GM19025 (cell line): ENCODE measurements at regions not wholly inside any gene's neighbourhood (a gene's known extent, or its start where the extent isn't known, plus 50 kb on each side); places are given as distances from the start of the nearest gene placed in this dataset.

Source experiments
- ATAC-seq: cut with Tn5 transposase; IDR thresholded peaks from one replicate; pipeline ENCODE4 v1.9.1; 2021; ENCODE audit warnings: mild to moderate bottlenecking, low read depth, moderate library complexity; ENCODE audit not compliant: unreplicated experiment

- ATAC-seq = no peak
These were observed 190.4 kb upstream of the ARG1 start for GRCh38 chr6:131382631-131383030.

DNA sequence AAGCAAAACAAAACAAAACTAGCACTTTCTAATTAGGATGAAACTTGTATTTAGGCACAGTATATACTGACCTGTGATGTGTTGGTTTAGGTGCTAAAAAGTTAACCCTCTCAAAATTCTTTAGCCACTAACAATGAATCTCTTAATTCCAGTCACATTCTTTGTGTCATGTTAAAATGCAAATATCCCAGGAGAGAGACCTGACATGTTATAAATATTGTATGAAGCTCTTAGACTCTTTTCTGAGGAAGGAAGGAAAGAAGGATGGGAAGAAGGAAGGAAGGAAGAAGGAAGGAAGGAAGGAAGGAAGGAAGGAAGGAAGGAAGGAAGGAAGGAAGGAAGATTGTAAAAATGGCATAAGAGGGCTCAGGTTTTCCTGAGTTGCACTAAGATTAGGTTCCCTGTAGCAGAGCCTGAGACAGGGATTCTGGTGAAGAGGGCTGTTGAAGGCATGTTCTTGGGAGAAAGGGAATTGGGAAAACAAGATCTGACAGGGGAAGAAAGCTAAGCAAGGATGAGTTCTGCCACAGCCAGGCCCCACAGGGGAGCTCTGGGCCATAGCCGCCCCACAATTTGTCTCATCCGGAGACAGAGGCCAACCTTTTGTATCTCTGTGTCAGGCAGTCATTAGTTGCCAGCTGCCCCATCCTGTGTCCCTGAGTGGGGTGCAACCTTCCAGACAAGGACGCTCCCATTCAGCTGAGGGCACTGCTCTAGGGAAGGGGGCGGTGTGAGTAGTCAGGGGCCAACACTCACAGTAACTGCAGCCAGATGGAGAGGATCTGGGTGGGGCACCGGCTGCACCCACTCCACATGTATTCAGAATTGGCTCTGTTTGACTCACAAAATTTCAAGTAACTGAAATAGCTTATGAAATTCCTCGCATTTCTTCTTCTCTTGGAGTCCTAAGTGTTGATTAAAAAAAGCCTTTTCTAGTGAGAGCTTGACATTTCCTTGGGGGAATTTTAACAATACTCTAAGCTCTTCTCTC is 189.3 kb upstream of the ARG1 start:
- ATAC-seq = no peak

DNA sequence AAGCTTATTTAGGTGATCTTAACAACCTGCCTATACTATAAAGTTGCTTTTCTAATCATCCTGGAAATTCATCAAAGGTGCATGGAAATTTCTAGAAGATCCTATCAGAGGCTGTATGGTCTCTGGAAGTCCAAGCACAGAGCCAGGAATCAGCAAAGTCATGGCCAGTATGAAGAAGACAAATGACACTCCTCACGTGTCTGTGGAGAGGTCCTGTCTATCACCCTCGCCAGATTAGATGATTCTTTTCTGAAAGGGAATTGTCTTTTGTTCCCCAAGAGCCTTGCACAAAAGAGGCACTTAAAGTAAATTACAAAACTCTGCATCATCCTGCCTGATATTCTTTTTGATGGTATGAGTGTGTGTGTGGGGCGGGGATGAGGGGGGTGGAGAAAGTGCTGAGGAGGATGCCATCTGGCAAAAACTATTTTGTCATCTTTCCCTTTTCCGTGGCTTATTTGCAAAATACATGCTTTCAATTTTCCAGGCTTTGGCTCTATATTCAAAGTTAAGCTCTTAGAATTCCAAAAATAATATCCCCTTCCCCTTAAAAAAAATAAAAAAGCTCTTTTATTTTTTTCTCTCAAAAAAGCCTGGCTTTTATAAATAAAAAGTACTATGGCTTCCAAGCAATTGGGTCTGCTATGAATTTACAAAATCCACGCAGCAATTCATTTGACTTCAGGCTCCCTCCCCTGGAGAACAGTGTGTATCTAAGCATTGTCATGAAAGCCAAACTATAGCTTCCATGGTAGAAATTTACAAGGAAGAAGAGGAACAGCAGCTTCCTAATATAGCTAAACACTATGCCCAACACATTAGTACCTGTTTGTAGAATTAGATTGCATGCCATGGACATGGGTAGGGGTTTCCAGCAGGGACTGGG is 185.2 kb upstream of the ARG1 start:
- no peak for ATAC-seq

DNA sequence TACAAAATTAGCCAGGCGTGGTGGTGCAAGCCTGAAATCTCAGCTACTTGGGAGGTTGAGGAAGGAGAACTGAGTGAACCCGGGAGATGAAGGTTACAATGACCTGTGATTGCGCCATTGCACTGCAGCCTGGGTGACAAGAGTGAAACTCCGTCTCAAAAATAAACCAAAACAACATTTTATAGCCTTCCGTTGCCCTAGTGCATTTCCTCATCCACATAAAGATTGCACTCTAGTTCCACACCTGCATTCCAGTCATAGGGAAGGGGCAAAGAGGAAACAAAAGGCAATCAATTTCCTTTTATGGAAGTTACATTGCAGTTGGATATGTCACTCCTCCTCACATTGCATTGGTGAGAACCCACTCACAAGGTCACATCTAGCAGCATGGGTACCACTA is 182.7 kb upstream of the ARG1 start:
- ATAC-seq = no peak

DNA sequence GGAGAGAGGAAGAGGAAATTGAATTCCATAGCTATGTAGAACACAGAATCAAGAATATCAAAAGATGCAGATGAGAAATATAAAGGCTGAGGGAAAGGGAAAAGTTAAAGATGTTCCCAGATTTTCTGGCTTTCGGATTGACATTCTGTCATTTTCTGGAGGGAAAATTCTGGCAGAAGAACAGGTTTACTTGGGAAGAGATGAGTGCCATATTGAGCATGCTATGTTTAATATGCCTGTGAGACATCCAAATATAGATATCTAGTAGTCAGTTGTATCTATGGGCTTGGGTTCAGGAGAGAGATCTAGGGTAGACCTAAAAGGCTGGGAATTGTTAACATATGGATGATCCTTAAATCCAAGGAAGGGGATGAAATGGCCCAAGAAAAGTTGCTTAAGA is 181.9 kb upstream of the ARG1 start:
- ATAC-seq = no peak

- no peak for ATAC-seq
These were observed 179.6 kb upstream of the ARG1 start for GRCh38 chr6:131393433-131393832.

DNA sequence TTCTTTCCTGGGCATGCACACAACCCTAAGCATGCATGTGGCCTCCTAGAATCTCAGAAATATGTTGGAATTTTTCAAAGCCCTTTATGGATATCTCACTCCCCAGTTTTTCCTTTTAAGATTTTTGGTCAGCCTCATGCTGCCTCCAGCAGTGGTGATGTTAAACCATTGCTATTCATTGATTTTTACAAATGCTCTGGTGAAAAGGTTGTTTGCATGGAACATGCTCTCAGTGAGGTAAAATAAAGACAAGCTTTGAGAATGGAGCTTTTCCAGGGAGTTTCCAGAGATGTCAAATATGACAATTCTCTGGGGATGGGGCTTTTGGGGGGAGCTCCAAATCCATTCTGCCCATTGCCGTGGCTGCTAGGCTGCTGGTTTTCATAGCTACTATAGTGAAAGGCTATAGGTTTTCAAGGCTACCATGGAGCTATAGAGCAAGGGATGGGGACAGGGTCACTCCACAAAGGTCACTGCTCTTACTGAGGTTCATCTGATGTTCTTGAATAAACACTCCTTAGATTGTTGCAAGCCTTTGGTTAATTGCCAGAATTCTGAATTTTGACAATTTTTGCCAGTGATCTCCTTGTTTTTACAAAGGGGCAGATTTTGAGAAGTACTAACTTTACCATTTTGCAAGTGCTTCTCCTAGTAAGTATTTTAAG is 178.1 kb upstream of the ARG1 start:
- no peak for ATAC-seq

GRCh38 chr6:131398176-131398575 is 174.8 kb upstream of the ARG1 start:
- ATAC-seq = no peak

DNA sequence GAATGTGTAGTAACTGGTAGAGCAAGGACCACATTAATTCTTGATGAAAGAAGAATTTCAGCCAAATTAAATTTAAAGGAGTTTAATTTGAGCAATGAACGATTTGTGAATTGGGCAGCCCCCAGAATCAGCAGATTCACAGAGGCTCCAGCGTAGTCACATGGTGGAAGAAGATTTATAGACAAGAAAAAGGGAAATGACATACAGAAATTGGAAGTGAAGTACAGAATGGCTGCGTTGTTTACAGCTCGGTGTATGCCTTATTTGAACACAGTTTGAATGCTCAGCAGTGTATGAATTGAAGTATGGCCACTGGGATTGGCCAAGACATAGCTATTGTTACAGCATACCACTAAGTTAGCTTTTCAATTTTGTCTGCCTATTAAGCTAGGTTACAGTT is 173.6 kb upstream of the ARG1 start:
- ATAC-seq = no peak

DNA sequence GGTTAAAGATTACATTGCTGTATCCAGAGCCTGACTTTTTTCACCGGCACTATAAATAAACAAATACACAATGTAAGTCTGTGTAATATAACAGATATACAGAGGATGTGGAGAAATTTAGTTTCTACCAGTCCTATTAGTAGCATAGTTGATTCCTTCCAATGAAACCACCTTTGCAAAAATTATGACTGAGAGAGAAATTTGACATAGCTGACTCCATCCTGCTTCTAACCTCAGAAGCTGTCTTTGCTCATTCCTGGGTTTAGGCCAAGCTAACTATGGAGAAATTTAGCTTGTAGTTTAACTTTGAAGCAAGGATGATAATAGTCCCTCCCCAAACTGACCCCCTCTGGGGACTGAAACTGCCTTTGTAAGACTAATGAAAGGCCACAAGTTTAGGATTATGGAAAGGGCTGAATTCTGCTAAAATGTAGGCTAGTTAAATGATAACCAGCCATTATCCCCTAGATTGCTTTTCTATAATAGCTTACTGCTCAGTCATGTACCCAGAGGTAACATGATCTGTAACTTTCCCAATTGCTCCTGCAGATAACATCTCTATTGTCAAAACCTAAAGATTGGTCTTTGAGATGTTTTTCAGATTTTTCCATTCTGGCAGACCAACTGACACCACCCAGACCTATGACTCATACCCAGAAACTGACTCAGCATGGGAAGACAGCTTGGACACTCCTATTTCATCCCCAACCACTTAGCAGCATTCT is 172.8 kb upstream of the ARG1 start:
- no peak for ATAC-seq

GRCh38 chr6:131400779-131401496 is 172.1 kb upstream of the ARG1 start:
- no peak for ATAC-seq

DNA sequence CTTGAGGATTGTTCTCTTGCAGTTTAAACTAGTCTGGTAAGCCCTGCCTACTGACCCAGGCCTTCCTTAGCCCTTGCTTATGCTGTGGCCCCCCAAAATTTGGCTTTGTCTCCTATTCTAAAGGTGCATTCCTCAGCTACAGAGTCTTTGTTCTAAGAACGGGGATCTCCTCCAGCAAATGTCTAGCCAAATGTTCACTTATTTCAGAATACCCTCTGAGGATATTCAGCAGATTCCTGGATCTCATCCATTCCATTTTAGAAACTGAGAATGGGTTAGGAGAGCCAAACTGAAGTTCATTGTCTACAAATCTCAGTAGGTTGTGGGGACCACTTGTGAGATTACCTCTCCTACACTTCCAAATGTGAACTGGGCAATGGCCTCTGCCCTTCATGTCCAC is 164.2 kb upstream of the ARG1 start:
- ATAC-seq = no peak

- no peak for ATAC-seq
These were observed 162.2 kb upstream of the ARG1 start for GRCh38 chr6:131410785-131411184.

- no peak for ATAC-seq
These were observed 159.8 kb upstream of the ARG1 start for GRCh38 chr6:131412960-131413830.

- ATAC-seq = no peak
These were observed 159.2 kb upstream of the ARG1 start for GRCh38 chr6:131413831-131414191.

- ATAC-seq = no peak
These were observed 158.1 kb upstream of the ARG1 start for GRCh38 chr6:131414956-131415355.

DNA sequence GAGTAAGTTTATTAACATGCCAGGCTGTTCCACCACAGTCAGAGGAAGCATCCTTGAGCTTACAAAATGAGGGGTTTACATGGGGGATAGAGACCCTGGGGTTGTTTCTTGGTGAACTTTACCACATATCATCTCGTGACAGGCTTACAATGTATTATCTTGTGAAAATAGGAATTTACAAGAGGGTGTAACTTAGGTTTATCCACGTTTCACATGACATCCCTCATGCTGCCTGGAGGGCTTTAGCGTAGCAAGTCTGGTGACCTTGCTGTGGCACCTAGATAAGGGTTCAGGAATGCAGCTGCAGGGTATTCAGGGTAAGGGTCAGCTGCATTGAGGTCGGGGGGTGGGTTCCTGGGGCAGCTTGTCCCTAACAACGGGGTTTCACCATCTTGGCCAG is 154.6 kb upstream of the ARG1 start:
- ATAC-seq = no peak

DNA sequence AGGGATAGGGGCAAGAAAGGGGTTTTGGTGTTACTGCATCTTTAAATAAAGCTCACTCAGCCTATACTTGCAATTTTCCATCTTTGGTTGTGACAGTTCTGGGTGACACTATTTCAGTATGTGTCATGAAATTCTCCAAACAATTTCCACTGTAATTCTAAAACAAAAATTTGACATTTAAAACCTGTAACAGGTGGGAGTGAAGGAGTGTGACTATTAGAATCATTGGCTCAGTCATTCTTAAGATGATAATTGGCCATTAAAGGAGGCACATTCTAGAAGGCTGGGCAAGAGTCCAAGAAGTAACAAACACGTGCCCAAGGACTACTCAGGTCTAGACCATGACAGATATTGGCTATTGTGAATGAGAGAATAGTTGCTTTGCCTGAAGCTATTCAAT is 153.3 kb upstream of the ARG1 start:
- no peak for ATAC-seq

DNA sequence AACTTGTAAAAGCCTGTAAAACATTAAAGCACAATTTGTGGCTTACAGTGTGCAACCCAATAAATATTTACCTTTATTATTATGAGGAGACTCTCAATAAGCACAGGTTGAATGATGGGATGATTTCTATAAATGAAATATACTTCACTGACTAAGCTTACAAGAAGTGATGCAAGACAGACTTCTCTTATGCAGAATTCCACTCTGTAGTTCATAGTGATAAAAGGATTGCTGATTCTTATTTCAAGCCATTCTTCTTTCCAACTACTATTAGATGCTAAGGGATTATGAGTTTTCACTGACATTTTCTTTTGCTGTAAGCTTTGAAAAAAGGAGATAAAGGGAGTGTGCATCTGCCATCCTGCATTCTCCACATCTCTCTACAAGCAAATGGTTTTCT is 149.0 kb upstream of the ARG1 start:
- ATAC-seq = no peak
